IMR-90 (cell line): ENCODE measurements at regions not wholly inside any gene's neighbourhood (a gene's known extent, or its start where the extent isn't known, plus 50 kb on each side); places are given as distances from the start of the nearest gene placed in this dataset.

Experiments
- ELK1 ChIP-seq: fragments of 150-350 bp; IDR thresholded peaks from 2 replicates; pipeline ENCODE4 v1.6.1; 2016; ENCODE audit warnings: low read depth, mild to moderate bottlenecking, low read length, moderate library complexity, borderline replicate concordance
- POLR2A ChIP-seq: IDR thresholded peaks from 2 replicates; pipeline ENCODE4 v1.6.1; 2012; ENCODE audit warnings: mild to moderate bottlenecking, low read depth, low read length
- SMC3 ChIP-seq: fragments of 150-350 bp; IDR thresholded peaks from 2 replicates; pipeline ENCODE4 v1.6.1; 2016; ENCODE audit warnings: low read depth, mild to moderate bottlenecking, antibody characterized with exemption, low read length, moderate library complexity
- TF ChIP-seq, protein P1 (sequence below): conservative IDR thresholded peaks from 2 replicates; pipeline ENCODE4 v1.5.1; 2012; ENCODE audit warnings: mild to moderate bottlenecking, low read depth, low read length, improper control_type of control experiment

DNA sequence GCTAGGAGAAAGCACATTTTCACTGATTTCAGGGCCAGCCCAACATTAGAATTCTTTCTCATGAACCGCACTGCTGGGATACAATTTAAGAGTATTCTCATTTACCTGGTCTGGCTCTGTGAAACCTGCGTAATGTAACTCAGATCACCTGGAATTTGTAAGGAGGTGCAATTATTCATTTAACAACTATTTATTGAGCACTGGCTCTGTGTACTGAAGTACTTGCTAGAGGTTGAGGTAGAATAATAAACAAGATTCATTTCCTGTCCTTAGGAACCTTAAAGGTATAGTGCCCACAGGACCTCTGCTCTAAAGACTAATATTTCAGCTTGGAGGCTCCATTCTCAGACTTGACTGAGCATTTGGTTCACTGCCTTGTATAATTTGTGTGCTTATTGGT, 242.2 kb upstream of the ZPLD1 start:
- TF ChIP-seq, protein P1, sequence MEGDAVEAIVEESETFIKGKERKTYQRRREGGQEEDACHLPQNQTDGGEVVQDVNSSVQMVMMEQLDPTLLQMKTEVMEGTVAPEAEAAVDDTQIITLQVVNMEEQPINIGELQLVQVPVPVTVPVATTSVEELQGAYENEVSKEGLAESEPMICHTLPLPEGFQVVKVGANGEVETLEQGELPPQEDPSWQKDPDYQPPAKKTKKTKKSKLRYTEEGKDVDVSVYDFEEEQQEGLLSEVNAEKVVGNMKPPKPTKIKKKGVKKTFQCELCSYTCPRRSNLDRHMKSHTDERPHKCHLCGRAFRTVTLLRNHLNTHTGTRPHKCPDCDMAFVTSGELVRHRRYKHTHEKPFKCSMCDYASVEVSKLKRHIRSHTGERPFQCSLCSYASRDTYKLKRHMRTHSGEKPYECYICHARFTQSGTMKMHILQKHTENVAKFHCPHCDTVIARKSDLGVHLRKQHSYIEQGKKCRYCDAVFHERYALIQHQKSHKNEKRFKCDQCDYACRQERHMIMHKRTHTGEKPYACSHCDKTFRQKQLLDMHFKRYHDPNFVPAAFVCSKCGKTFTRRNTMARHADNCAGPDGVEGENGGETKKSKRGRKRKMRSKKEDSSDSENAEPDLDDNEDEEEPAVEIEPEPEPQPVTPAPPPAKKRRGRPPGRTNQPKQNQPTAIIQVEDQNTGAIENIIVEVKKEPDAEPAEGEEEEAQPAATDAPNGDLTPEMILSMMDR, result no peak
- TF ChIP-seq ELK1, result no peak
- TF ChIP-seq SMC3, result no peak
- no peak for TF ChIP-seq POLR2A
